Ecto neural progenitor cell (in vitro differentiated cells): ENCODE measurements at regions not wholly inside any gene's neighbourhood (a gene's known extent, or its start where the extent isn't known, plus 50 kb on each side); places are given as distances from the start of the nearest gene placed in this dataset.
"Not testable (repeated sequence)": the region's sequence is repeated elsewhere in the genome, so short reads cannot be mapped to it uniquely, and the experiment has no call there.

Source experiments
- DNase-seq: peaks from one replicate; pipeline ENCODE4 v3.0.0-alpha.2; 2018; ENCODE audit warnings: low spot score

GRCh38 chr4:60487118-60487761, 712.9 kb upstream of the ADGRL3 start:
- DNase-seq, result not testable (repeated sequence)

GRCh38 chr4:60500810-60501209, 699.3 kb upstream of the ADGRL3 start:
- no peak for DNase-seq

GRCh38 chr4:60502733-60503132, 697.4 kb upstream of the ADGRL3 start:
- DNase-seq, result no peak

- DNase-seq, result no peak
Observed at GRCh38 chr4:60506061-60506460, 694.1 kb upstream of the ADGRL3 start.

- DNase-seq, result no peak
Observed at GRCh38 chr4:60522265-60522664, 677.9 kb upstream of the ADGRL3 start.

- DNase-seq, result no peak
Observed at GRCh38 chr4:60531776-60532379, 668.2 kb upstream of the ADGRL3 start.

- no peak for DNase-seq
Observed at GRCh38 chr4:60544981-60545380, 655.1 kb upstream of the ADGRL3 start.

- no peak for DNase-seq
Observed at GRCh38 chr4:60562334-60562733, 637.8 kb upstream of the ADGRL3 start.

GRCh38 chr4:60565558-60565957, 634.6 kb upstream of the ADGRL3 start:
- no peak for DNase-seq

- no peak for DNase-seq
Observed at GRCh38 chr4:60575336-60575735, 624.8 kb upstream of the ADGRL3 start.

- no peak for DNase-seq
Observed at GRCh38 chr4:60579335-60579734, 620.8 kb upstream of the ADGRL3 start.

GRCh38 chr4:60581919-60582536, 618.1 kb upstream of the ADGRL3 start:
- no peak for DNase-seq

- no peak for DNase-seq
Observed at GRCh38 chr4:60588556-60588955, 611.6 kb upstream of the ADGRL3 start.

- DNase-seq, result no peak
Observed at GRCh38 chr4:60589425-60589824, 610.7 kb upstream of the ADGRL3 start.

GRCh38 chr4:60590116-60590515, 610.0 kb upstream of the ADGRL3 start:
- no peak for DNase-seq

- no peak for DNase-seq
Observed at GRCh38 chr4:60605646-60606354, 594.3 kb upstream of the ADGRL3 start.

- no peak for DNase-seq
Observed at GRCh38 chr4:60611762-60612496, 588.2 kb upstream of the ADGRL3 start.

- DNase-seq, result no peak
Observed at GRCh38 chr4:60617731-60618130, 582.4 kb upstream of the ADGRL3 start.

- no peak for DNase-seq
Observed at GRCh38 chr4:60619531-60620305, 580.4 kb upstream of the ADGRL3 start.

- DNase-seq, result no peak
Observed at GRCh38 chr4:60637976-60638375, 562.1 kb upstream of the ADGRL3 start.

- DNase-seq, result no peak
Observed at GRCh38 chr4:60648774-60649173, 551.4 kb upstream of the ADGRL3 start.

GRCh38 chr4:60652933-60653332, 547.2 kb upstream of the ADGRL3 start:
- no peak for DNase-seq
